Mesenchymal stem cell (in vitro differentiated cells and primary cell): ENCODE measurements at regions not wholly inside any gene's neighbourhood (a gene's known extent, or its start where the extent isn't known, plus 50 kb on each side); places are given as distances from the start of the nearest gene placed in this dataset.

Experiments
- DNase-seq: peaks from one replicate; pipeline ENCODE4 v3.0.0-alpha.2; 2013
- H2AFZ ChIP-seq: one replicate; pipeline ENCODE4 v1.6.1; 2013; ENCODE audit warnings: low read depth, mild to moderate bottlenecking, control low read depth, inconsistent platforms, low read length, moderate library complexity
- H2AK5ac ChIP-seq: 2 replicates; pipeline ENCODE4 v1.6.1; 2013; ENCODE audit warnings: low read length, moderate library complexity, mild to moderate bottlenecking, inconsistent platforms; ENCODE audit not compliant: severe bottlenecking
- H2BK120ac ChIP-seq: one replicate; pipeline ENCODE4 v1.6.1; 2013; ENCODE audit warnings: low read depth, mild to moderate bottlenecking, inconsistent platforms, low read length, moderate library complexity
- H2BK12ac ChIP-seq, 2 experiments: one replicate each; pipeline ENCODE4 v1.6.1; 2013; ENCODE audit warnings: inconsistent platforms in 2 of 2, low read length in 2 of 2, mild to moderate bottlenecking in 2 of 2, moderate library complexity in 2 of 2, control low read depth in 1 of 2
- H2BK15ac ChIP-seq: one replicate; pipeline ENCODE4 v1.6.1; 2013; ENCODE audit warnings: mild to moderate bottlenecking, low read depth, inconsistent platforms; ENCODE audit not compliant: poor library complexity, severe bottlenecking
- H2BK5ac ChIP-seq: 2 replicates; pipeline ENCODE4 v1.6.1; 2013; ENCODE audit warnings: low read depth, mild to moderate bottlenecking, low read length, control low read depth, inconsistent platforms; ENCODE audit not compliant: poor library complexity, severe bottlenecking
- H3K14ac ChIP-seq, 2 experiments: one replicate each; pipeline ENCODE4 v1.6.1; 2013; ENCODE audit warnings: inconsistent platforms in 2 of 2, low read length in 2 of 2, control low read depth in 1 of 2, mild to moderate bottlenecking in 1 of 2, moderate library complexity in 1 of 2
- H3K18ac ChIP-seq, 2 experiments: one replicate each; pipeline ENCODE4 v1.6.1; 2013; ENCODE audit warnings: inconsistent platforms in 2 of 2, low read length in 2 of 2, control low read depth in 1 of 2, low read depth in 1 of 2, mild to moderate bottlenecking in 1 of 2
- H3K23ac ChIP-seq, 2 experiments: one replicate each; pipeline ENCODE4 v1.6.1; 2013; ENCODE audit warnings: inconsistent platforms in 2 of 2, low read length in 2 of 2, mild to moderate bottlenecking in 2 of 2, moderate library complexity in 2 of 2, control low read depth in 1 of 2
- H3K27ac ChIP-seq: 2 replicates; pipeline ENCODE4 v1.5.1; 2013; ENCODE audit warnings: mild to moderate bottlenecking, moderate library complexity, low read length, control low read depth, inconsistent platforms; ENCODE audit not compliant: poor library complexity, severe bottlenecking
- H3K27me3 ChIP-seq, 2 experiments: 2 replicates each; pipeline versions ENCODE4 v1.6.1 to v1.7.0; 2013; ENCODE audit warnings: low read length in 2 of 2, mild to moderate bottlenecking in 2 of 2, moderate library complexity in 2 of 2, control low read depth in 1 of 2, inconsistent platforms in 1 of 2; ENCODE audit not compliant: control insufficient read depth in 1 of 2, insufficient read depth in 1 of 2
- H3K36me3 ChIP-seq, 2 experiments: 2 replicates each; pipeline versions ENCODE4 v1.6.1 to v1.7.0; 2013; ENCODE audit warnings: low read length in 2 of 2, control low read depth in 1 of 2, inconsistent platforms in 1 of 2, low read depth in 1 of 2, mild to moderate bottlenecking in 1 of 2; ENCODE audit not compliant: insufficient read depth in 2 of 2, control insufficient read depth in 1 of 2
- H3K4ac ChIP-seq, 2 experiments: one replicate each; pipeline ENCODE4 v1.6.1; 2013; ENCODE audit warnings: inconsistent platforms in 2 of 2, low read length in 2 of 2, mild to moderate bottlenecking in 2 of 2, moderate library complexity in 2 of 2, control low read depth in 1 of 2, low read depth in 1 of 2
- H3K4me1 ChIP-seq: 2 replicates; pipeline ENCODE4 v1.6.1; 2013; ENCODE audit warnings: low read depth, low read length, control low read depth; ENCODE audit not compliant: control insufficient read depth, insufficient read depth
- H3K4me2 ChIP-seq: 2 replicates; pipeline ENCODE4 v1.6.1; 2013; ENCODE audit warnings: low read length, mild to moderate bottlenecking, inconsistent platforms; ENCODE audit not compliant: poor library complexity, severe bottlenecking
- H3K4me3 ChIP-seq, 2 experiments: 2 replicates each; pipeline versions ENCODE4 v1.5.1 to v1.7.0; 2013; ENCODE audit warnings: low read length in 2 of 2, mild to moderate bottlenecking in 2 of 2, control low read depth in 1 of 2, low read depth in 1 of 2; ENCODE audit not compliant: insufficient read depth in 1 of 2
- H3K79me1 ChIP-seq: replicated peaks from 2 replicates; pipeline ENCODE4 v1.6.1; 2013; ENCODE audit warnings: mild to moderate bottlenecking, control low read depth, low read length, inconsistent platforms; ENCODE audit not compliant: poor library complexity, severe bottlenecking
- H3K9ac ChIP-seq: 2 replicates; pipeline ENCODE4 v1.7.0; 2013; ENCODE audit warnings: mild to moderate bottlenecking, low read length, moderate library complexity
- H3K9me3 ChIP-seq: 2 replicates; pipeline ENCODE4 v1.7.0; 2013; ENCODE audit warnings: mild to moderate bottlenecking, low read length; ENCODE audit not compliant: control insufficient read depth
- H4K8ac ChIP-seq: one replicate; pipeline ENCODE4 v1.6.1; 2013; ENCODE audit warnings: inconsistent platforms, mild to moderate bottlenecking, low read length, moderate library complexity
- H4K91ac ChIP-seq: one replicate; pipeline ENCODE4 v1.6.1; 2013; ENCODE audit warnings: mild to moderate bottlenecking, low read length, inconsistent platforms
- WGBS: methylation state at CpG from one replicate; pipeline ENCODE4 v1.1.7; 2013; ENCODE audit warnings: mixed read lengths; 5-methylcytosine and 5-hydroxymethylcytosine counted together

DNA sequence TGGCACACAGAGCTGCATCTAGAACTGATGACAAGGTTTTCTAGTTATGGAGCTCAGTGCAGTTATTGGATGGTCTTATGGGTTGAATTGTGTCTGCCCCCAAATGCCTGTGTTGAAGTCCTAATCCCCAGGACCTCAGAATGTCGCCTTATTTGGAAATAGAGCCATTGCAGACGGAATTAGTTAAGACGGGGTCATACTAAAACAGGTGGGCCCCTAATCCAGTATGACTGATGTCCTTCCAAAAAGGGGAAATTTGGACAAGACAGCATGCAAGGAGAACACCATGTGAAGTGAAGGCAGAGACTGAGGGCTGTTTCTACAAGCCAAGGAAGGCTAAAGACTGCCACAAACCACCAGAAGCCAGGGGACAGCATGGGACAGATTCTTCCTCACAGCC, 148.7 kb downstream of the KCTD12 start:
- DNase-seq = no peak
- H3K18ac ChIP-seq = no peak overlapping the region
- no peak overlapping the region for H3K14ac ChIP-seq
- no peaks in the 10 kb centered on the region for H3K4me1 ChIP-seq
- H2BK12ac ChIP-seq = no peak overlapping the region
- H2BK15ac ChIP-seq = no peak overlapping the region
- H3K36me3 ChIP-seq = peaks cover 0 to 4% of the 10 kb centered on the region in 2 experiments
- H2AFZ ChIP-seq = no peak overlapping the region
- H3K27me3 ChIP-seq = no peaks in the 10 kb centered on the region
- H3K23ac ChIP-seq = no peak overlapping the region
- WGBS = 87% methylated on average over 3 of the region's 3 CpGs
- H2AK5ac ChIP-seq = no peak overlapping the region
- H3K4me2 ChIP-seq = no peak overlapping the region
- H4K8ac ChIP-seq = no peak overlapping the region
- no peak overlapping the region for H2BK5ac ChIP-seq
- H2BK120ac ChIP-seq = no peak overlapping the region
- no peaks in the 10 kb centered on the region for H3K79me1 ChIP-seq
- no peak overlapping the region for H3K4ac ChIP-seq
- no peak overlapping the region for H4K91ac ChIP-seq
- H3K9me3 ChIP-seq = peaks cover 17% of the 10 kb centered on the region
- no peak overlapping the region for H3K4me3 ChIP-seq
- H3K9ac ChIP-seq = no peak overlapping the region
- H3K27ac ChIP-seq = no peak overlapping the region

DNA sequence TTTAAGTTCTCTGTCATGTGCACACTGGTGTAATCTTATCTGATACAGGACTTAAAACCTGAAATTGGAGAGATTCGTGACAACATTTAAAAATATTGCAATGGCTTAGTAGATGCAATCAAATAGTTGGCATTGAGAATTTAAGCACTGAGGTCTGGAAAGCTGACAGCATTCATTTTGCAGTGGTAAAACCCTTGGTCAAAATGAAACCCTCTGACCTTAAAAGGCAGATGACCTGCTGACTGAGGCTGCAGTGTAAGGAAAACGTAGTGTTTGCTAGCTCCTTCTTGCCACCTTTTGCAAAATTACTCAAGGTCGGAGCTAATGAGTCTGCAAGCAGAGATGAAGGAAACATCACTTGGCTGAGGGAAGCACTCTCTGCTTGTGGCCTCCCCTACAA, 150.6 kb downstream of the KCTD12 start:
- Histone ChIP-seq H3K4me2 (no peak overlapping the region), H3K9ac (no peak overlapping the region), H3K4ac (no peak overlapping the region), H3K4me1 (no peaks in the 10 kb centered on the region), H2BK12ac (no peak overlapping the region), H3K4me3 (no peak overlapping the region), H3K14ac (no peak overlapping the region), H3K9me3 (peaks cover under 1% of the 10 kb centered on the region), H2AK5ac (no peak overlapping the region), H3K18ac (no peak overlapping the region), H4K91ac (no peak overlapping the region), H2BK5ac (no peak overlapping the region), H4K8ac (no peak overlapping the region), H2BK15ac (no peak overlapping the region), H3K23ac (no peak overlapping the region), H3K27me3 (no peaks in the 10 kb centered on the region), H3K27ac (no peak overlapping the region), H3K36me3 (no peaks in the 10 kb centered on the region), H2AFZ (no peak overlapping the region), H2BK120ac (no peak overlapping the region), H3K79me1 (no peaks in the 10 kb centered on the region)
- 89% methylated on average over 3 of the region's 3 CpGs for WGBS
- no peak for DNase-seq

DNA sequence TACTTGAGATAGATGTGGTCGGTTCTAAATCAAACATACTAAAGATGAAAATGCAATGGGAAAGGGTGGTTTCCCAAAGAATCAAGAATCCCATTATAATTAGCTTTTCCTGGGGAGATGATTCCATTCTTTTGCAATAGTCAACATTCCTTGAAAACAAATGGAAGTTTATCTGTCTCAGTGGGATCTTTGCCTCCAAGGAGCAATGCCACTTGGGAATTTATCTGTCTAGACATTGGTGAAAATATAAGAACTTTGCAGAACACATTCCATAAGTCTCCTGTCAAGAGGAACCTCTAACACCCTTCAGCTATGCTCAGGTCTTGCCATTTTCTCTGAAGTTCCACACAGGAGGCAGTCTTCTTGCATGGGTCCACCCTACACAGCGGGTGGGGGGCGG, 152.5 kb downstream of the KCTD12 start:
- Histone ChIP-seq H3K4me3 (no peak overlapping the region), H3K79me1 (no peaks in the 10 kb centered on the region), H4K8ac (no peak overlapping the region), H3K4ac (no peak overlapping the region), H3K9ac (no peak overlapping the region), H2BK5ac (no peak overlapping the region), H3K18ac (no peak overlapping the region), H3K4me2 (no peak overlapping the region), H2BK120ac (no peak overlapping the region), H3K23ac (no peak overlapping the region), H3K14ac (no peak overlapping the region), H2AK5ac (no peak overlapping the region), H2AFZ (no peak overlapping the region), H3K9me3 (no peaks in the 10 kb centered on the region), H3K27ac (no peak overlapping the region), H3K36me3 (no peaks in the 10 kb centered on the region), H2BK15ac (no peak overlapping the region), H3K27me3 (no peaks in the 10 kb centered on the region), H3K4me1 (no peaks in the 10 kb centered on the region), H2BK12ac (no peak overlapping the region), H4K91ac (no peak overlapping the region)
- WGBS = 100% methylated on average over 2 of the region's 3 CpGs
- DNase-seq = no peak

DNA sequence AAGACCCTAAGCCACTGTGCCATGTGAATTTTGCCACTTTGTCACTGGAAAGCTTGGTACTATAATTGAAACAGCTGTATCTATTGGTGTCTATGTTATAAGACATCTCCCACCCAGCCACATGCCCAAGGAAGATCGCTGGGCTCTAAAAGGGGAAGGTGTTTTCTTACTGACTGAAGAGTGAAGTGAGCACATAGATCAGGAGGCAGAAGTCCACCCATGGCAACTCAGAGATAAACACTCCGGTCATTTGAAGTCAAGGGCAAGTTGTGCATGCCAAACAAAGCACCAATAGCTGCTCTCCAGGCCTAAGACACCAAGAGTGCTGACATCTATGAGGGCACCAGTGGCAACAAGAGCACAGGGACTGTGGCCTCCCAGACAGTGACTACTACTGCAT, 153.8 kb downstream of the KCTD12 start:
- Histone ChIP-seq H3K4me3 (no peak overlapping the region), H3K4me1 (no peaks in the 10 kb centered on the region), H2AK5ac (no peak overlapping the region), H4K91ac (no peak overlapping the region), H3K18ac (no peak overlapping the region), H3K4me2 (no peak overlapping the region), H3K27me3 (no peaks in the 10 kb centered on the region), H2BK15ac (no peak overlapping the region), H3K23ac (no peak overlapping the region), H4K8ac (no peak overlapping the region), H2BK5ac (no peak overlapping the region), H3K9ac (no peak overlapping the region), H3K9me3 (no peaks in the 10 kb centered on the region), H3K14ac (no peak overlapping the region), H3K36me3 (no peaks in the 10 kb centered on the region), H2BK120ac (no peak overlapping the region), H2BK12ac (no peak overlapping the region), H3K4ac (no peak overlapping the region), H2AFZ (no peak overlapping the region), H3K79me1 (no peaks in the 10 kb centered on the region), H3K27ac (no peak overlapping the region)
- DNase-seq = no peak
- 98% methylated on average over 2 of the region's 2 CpGs for WGBS
